Activated naive CD4-positive, alpha-beta T cell treated with anti-CD3 and anti-CD28 coated beads, Interleukin-2, amount 50 U/mL, for 16 hours (primary cell): ENCODE measurements at regions not wholly inside any gene's neighbourhood (a gene's known extent, or its start where the extent isn't known, plus 50 kb on each side); places are given as distances from the start of the nearest gene placed in this dataset.

ENCODE experiments used
- DNase-seq: peaks from one replicate; pipeline ENCODE4 v3.0.0-alpha.2; 2020

DNA sequence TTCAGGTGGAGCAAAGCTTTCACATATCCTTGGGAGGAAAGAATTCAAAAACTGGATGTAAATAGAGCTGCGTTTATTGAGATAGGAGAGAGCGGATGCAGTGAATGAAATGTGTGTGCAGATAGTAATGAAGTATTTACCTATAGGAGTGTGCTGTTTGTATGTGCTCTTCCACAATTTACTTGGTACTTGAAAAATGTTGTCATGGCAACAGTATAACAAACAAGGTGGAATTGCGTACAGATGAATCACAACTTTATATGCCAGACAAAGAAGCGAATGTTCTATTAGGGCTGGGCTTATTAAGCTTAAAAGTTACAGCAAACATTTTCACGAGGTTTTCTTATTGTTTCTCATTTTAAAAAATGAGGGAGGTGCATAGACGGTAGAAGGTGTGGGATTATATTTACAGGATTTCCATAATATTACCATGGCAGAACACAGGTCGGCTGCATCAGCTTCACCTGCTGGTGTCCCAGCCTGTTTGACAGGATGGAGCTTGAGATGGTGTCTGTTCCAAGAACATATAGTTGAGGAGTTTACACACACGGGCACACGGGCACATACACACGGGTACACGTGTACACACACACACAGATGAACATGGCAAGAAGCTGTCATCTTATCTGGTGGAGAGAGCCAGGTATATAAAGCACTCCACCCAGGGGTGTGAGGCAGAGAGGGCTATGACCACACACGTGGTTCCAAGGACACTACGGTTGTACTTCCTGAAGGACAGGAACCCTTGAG lies 155.7 kb downstream of the RMI1 start:
- no peak for DNase-seq

- DNase-seq, result no peak
Observed at GRCh38 chr9:84137968-84138367, 157.4 kb downstream of the RMI1 start.

DNA sequence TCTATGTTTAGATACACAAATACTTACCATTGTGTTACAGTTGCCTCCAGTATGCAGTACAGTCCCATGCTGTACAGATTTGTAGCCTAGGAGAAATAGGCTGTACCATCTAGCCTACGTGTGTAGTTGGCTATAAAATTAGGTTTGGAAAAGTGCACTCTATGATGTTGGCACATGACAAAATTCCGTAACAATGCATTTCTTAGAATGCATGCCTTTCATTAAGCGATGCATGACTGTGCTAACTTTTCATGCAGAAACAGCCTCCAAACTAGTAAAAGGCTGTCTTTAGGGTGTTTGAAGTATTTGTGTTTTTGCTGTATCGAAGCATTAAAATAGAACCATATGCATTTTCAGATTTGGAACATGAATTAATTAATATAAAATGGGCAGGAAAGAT lies 157.9 kb downstream of the RMI1 start:
- DNase-seq, result no peak

DNA sequence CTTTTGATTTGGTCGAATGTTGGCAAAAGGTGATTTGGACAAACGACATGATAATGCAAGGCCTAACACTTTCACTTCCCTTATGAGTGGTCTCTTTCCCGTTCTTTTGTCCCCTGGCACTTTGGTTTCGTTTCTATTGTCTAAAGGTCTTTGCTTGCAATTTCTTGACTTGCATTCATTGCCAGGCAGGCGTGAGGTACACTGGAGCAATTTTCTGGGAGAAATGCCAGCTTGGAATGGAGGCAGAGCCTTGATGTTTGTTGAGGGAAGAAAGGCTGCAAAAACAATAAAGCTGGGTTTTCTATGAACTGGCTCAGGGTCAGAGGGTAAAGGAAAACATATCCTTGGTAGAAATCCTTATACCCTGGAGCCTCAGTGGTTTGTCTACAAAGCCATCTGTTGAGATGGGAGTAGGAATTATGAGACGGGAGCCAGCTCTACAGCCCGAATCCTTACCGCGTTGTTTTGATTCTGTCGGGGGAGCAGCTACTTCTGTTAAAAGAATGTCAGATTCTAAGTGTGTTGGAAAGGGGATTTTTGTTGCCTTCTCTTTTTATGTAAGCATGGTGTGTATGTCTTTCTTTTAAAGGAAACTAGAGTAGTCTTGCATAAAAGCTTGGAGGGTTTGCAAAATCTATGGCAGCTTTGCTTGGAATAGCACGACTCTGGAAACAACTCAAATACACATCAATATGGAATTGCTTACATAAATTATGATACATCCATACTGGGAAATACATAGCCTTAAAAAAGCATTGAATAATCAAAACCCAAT lies 158.9 kb downstream of the RMI1 start:
- DNase-seq, result no peak

GRCh38 chr9:84140535-84141101 lies 160.0 kb downstream of the RMI1 start:
- peak; percentile 21 for DNase-seq

GRCh38 chr9:84141741-84142370 lies 161.3 kb downstream of the RMI1 start:
- DNase-seq, result no peak

GRCh38 chr9:84145031-84145430 lies 164.4 kb downstream of the RMI1 start:
- no peak for DNase-seq

GRCh38 chr9:84145780-84146179 lies 165.2 kb downstream of the RMI1 start:
- no peak for DNase-seq

GRCh38 chr9:84146893-84147710 lies 166.5 kb downstream of the RMI1 start:
- no peak for DNase-seq

DNA sequence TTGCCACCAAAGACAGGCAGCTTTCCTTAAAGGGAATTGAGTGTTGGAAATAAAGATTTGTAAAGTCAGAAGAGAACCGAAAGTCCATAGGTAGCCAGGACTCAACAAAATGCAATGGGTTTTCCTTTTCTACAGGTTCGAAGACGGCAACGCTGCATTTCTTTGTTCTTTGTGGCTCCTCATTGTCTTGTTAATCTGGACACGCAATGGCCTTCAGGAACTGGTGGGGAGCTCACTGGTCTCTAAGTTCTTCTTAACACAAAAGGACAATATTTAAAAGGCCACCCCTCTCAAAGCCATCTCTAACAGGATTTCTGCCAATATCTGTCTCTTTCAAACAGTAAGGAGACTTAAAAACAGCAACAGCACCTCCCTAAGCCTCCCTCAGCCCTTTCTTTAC lies 170.6 kb downstream of the RMI1 start:
- DNase-seq, result no peak

DNA sequence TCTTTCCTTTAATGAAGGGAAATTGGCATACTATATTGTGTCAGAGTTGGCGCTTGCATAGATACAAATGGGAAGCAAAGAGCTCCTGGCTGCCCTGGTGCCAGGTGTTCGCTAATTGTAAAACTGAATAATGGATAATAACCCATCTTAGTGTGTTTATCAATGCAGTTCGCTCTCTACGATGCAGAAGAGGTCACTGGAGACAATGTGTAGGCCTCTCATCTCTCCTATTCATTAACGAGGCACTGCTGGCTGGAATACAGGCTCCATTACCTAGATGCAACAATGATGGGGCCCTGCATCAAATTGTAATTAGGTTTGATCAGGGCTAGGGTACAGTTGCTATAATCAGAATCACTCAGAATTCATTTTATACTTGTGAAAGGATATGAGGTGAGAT lies 171.0 kb downstream of the RMI1 start:
- no peak for DNase-seq

DNA sequence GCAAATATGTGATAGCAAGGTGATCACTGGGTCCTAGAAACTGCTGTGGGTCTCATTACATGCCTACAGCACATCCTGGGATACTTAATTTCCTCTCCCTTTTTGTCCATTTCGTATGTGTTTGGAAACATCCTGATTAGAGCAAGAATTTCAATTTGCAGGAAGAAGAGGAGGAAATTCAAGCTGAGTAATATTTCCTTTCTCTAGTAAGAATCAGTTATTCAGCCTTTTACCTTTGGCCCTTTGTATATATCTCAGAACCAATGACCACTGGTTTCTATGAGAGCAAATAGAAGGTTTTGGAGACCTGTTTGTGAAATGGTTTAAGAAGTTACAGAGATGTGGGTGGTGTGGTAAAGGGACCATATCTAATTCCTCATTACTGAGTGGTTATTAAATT lies 171.6 kb downstream of the RMI1 start:
- DNase-seq, result no peak

DNA sequence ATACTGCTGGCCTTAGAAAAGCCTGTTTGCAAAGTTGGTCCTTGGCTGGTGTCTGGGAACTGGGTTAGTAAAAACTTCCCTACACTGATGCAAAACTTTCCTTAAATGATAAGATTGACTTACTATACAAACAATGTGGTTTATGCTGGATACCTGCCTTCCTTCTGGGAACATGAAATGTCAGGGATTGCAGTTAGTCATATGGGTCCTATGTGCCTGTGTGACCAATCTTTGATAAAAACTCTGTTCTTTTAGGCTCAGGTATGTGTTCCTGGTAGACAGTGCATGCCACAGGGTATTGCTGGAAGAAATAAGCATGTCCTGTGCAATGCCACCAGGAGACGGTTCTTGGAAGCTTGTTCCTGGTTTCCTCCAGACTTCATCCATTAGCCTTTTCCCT lies 173.3 kb downstream of the RMI1 start:
- DNase-seq, result no peak

DNA sequence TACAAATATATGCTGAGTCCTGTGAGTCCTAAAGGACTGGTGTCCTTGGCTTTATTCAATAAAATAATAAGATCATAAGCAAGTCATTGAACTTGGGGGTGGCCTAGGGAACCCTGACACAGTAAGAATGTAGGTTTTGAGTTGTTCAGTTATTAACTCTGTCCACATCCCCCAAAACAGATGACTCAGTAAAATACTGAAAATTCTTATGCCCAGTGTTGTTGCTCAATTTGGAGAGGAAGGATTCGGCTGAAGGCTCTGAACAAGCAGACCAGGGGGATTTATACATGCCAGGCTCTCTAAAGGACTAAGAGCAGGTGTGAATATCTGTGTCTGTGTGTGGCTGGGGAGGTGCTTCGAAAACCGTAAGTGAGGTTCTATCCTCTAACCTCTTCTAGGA lies 173.7 kb downstream of the RMI1 start:
- DNase-seq, result no peak

DNA sequence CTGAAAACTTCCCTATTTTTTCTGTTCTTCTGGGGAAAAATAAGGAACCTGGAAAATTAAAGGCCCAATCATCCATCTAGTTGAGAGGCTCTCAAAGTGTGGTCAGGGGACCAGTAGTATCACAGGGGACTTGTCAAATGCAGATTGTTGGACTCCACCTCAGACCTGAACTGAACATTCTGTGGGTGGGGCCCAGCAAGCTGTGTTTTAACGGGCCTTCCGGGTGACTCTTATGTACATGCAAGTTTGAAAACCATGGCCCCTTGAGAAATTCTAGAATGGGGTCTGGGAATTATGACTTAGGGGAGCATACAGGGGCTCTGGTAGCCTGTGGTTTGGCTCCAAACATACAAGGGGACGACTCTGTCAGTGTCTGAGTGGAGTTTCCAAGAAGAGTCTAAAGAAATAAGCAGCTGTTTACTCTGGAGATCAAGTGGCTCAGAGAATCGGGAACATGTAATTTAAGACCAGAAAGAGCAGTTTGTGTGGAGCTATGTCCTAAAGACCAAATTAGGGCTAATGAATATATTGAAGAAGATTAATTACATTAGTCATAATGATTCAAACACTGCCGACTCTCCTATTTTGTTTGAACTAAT lies 177.4 kb downstream of the SLC28A3 start:
- no peak for DNase-seq

- DNase-seq, result no peak
Observed at GRCh38 chr9:84166891-84167290, 173.7 kb downstream of the SLC28A3 start.

DNA sequence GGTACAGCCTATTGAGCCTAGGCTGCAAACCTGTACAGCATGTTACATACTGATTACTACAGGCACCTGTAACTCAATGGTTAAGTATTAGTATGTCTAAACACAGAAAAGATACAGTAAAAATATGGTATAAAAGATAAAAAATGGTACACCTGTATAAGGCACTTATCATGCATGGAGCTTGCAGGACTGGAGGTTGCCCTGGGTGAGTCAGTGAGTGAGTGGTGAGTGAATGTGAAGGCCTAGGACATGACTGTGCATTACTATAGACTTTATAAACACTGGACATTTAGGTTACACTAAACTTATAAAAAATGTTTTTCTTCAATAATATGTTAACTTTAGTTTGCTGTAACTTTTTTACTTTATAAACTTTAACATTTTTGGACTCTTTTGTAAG lies 171.3 kb downstream of the SLC28A3 start:
- no peak for DNase-seq

GRCh38 chr9:84170521-84171141 lies 169.9 kb downstream of the SLC28A3 start:
- no peak for DNase-seq

DNA sequence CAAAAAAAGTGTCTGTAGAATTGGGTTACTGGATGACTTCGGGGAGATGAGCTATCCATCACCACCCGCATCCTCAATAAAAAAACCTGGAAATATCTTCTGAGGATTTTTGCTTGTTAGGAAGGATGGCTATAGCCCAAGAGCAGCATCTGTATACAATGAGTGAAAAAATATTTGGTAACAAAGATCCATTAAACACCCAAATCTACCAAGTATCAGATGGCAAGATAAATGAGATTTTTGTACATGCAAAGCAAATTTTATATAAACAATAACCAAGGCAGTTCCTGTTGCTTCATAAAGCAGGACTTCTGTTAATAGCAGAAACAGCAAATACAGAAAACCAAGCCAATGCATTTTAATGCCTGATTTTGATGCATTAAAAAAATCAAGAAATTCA lies 166.6 kb downstream of the SLC28A3 start:
- DNase-seq, result no peak

DNA sequence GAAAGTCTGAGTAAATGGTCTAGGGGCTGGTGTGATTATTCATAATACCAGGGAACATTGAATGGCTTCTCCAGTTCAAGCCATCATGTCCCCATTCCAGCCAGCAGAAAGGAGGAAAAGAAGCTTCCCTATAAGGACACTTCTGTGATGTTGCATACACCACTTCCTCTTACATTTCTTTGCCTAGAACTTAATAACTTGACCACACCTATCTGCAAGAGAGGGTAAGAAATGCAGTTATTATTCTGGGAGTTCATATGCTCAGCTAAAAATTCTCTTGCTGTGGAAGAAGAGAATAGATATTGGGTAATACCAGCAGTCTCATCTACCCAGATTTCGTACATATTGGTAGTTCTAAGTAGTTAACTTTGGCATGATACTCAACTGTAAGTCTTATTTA lies 166.1 kb downstream of the SLC28A3 start:
- no peak for DNase-seq

GRCh38 chr9:84177407-84177806 lies 163.2 kb downstream of the SLC28A3 start:
- no peak for DNase-seq

GRCh38 chr9:84179531-84179930 lies 161.0 kb downstream of the SLC28A3 start:
- no peak for DNase-seq
